Kidney epithelial cell (primary cell): ENCODE measurements at regions not wholly inside any gene's neighbourhood (a gene's known extent, or its start where the extent isn't known, plus 50 kb on each side); places are given as distances from the start of the nearest gene placed in this dataset.

Experiments
- DNase-seq: peaks from one replicate; pipeline ENCODE4 v3.0.0-alpha.2; 2010; ENCODE audit warnings: low read depth
- H3K27me3 ChIP-seq: 2 replicates; pipeline ENCODE4 v1.6.0; 2011; ENCODE audit warnings: low read length; ENCODE audit not compliant: control insufficient read depth, insufficient read depth
- H3K36me3 ChIP-seq: 2 replicates; pipeline ENCODE4 v1.5.1; 2011; ENCODE audit warnings: low read length; ENCODE audit not compliant: control insufficient read depth, insufficient read depth
- H3K4me3 ChIP-seq: 2 replicates; pipeline ENCODE4 v1.5.1; 2011; ENCODE audit warnings: low read depth, mild to moderate bottlenecking, control low read depth, low read length
- CTCF ChIP-seq: IDR thresholded peaks from 2 replicates; pipeline ENCODE4 v1.5.1; 2011; ENCODE audit warnings: mild to moderate bottlenecking, moderate library complexity, low read length, control low read depth, inconsistent platforms; ENCODE audit not compliant: insufficient read depth, poor library complexity, severe bottlenecking

GRCh38 chr2:117723888-117724434 lies 90.5 kb upstream of the DDX18 start:
- TF ChIP-seq CTCF = no peak
- Histone ChIP-seq H3K27me3 (no peaks in the 10 kb centered on the region), H3K4me3 (no peak overlapping the region), H3K36me3 (no peaks in the 10 kb centered on the region)
- no peak for DNase-seq

GRCh38 chr2:117726747-117727146 lies 87.7 kb upstream of the DDX18 start:
- no peak for DNase-seq
- no peaks in the 10 kb centered on the region for H3K36me3 ChIP-seq
- no peak for TF ChIP-seq CTCF
- H3K4me3 ChIP-seq = no peak overlapping the region
- H3K27me3 ChIP-seq = no peaks in the 10 kb centered on the region

- H3K27me3 ChIP-seq = no peaks in the 10 kb centered on the region
- H3K36me3 ChIP-seq = no peaks in the 10 kb centered on the region
- no peak for TF ChIP-seq CTCF
- no peak for DNase-seq
- H3K4me3 ChIP-seq = no peak overlapping the region
These were observed 76.6 kb upstream of the DDX18 start for GRCh38 chr2:117737846-117738245.

GRCh38 chr2:117738991-117739839 lies 75.3 kb upstream of the DDX18 start:
- TF ChIP-seq CTCF = no peak
- H3K36me3 ChIP-seq = no peaks in the 10 kb centered on the region
- no peaks in the 10 kb centered on the region for H3K27me3 ChIP-seq
- no peak overlapping the region for H3K4me3 ChIP-seq
- DNase-seq = no peak

GRCh38 chr2:117745537-117745936 lies 69.0 kb upstream of the DDX18 start:
- H3K4me3 ChIP-seq = no peak overlapping the region
- DNase-seq = no peak
- H3K36me3 ChIP-seq = no peaks in the 10 kb centered on the region
- no peak for TF ChIP-seq CTCF
- no peaks in the 10 kb centered on the region for H3K27me3 ChIP-seq

- no peak for DNase-seq
- no peak for TF ChIP-seq CTCF
These were observed 58.7 kb upstream of the DDX18 start for GRCh38 chr2:117755768-117756167.

More at GRCh38 chr2:117755768-117756167, 58.7 kb upstream of the DDX18 start:
- no peak overlapping the region for H3K4me3 ChIP-seq
- H3K36me3 ChIP-seq = no peaks in the 10 kb centered on the region
- H3K27me3 ChIP-seq = no peaks in the 10 kb centered on the region
